Kidney epithelial cell (primary cell): ENCODE measurements at regions not wholly inside any gene's neighbourhood (a gene's known extent, or its start where the extent isn't known, plus 50 kb on each side); places are given as distances from the start of the nearest gene placed in this dataset.

Source experiments
- DNase-seq: peaks from one replicate; pipeline ENCODE4 v3.0.0-alpha.2; 2010; ENCODE audit warnings: low read depth
- H3K27me3 ChIP-seq: 2 replicates; pipeline ENCODE4 v1.6.0; 2011; ENCODE audit warnings: low read length; ENCODE audit not compliant: control insufficient read depth, insufficient read depth
- H3K36me3 ChIP-seq: 2 replicates; pipeline ENCODE4 v1.5.1; 2011; ENCODE audit warnings: low read length; ENCODE audit not compliant: control insufficient read depth, insufficient read depth
- H3K4me3 ChIP-seq: 2 replicates; pipeline ENCODE4 v1.5.1; 2011; ENCODE audit warnings: low read depth, mild to moderate bottlenecking, control low read depth, low read length
- TF ChIP-seq, protein P1 (sequence below): IDR thresholded peaks from 2 replicates; pipeline ENCODE4 v1.5.1; 2011; ENCODE audit warnings: mild to moderate bottlenecking, moderate library complexity, low read length, control low read depth, inconsistent platforms; ENCODE audit not compliant: insufficient read depth, poor library complexity, severe bottlenecking

DNA sequence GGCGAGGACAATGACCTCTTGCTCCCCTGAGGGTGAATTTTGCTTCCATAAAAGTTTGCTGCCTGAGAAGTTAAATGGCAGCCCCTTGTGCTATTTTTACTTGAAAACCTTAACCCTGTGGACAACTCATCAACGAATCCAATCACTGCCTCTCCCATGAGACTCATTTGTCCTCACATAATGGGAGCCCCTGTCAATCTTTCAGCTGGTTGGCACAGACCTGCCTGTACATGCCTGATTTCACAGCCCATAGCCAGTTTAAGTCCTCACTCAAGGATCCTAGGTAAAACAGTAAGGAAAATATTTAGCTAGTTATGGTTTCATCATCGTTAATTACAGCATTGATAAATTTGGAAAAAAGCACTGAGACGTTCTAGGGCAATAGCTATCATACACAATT, 207.4 kb downstream of the NHLRC3 start:
- Histone ChIP-seq H3K27me3 (no peaks in the 10 kb centered on the region), H3K36me3 (no peaks in the 10 kb centered on the region), H3K4me3 (no peak overlapping the region)
- no peak for DNase-seq
- TF ChIP-seq, protein P1, sequence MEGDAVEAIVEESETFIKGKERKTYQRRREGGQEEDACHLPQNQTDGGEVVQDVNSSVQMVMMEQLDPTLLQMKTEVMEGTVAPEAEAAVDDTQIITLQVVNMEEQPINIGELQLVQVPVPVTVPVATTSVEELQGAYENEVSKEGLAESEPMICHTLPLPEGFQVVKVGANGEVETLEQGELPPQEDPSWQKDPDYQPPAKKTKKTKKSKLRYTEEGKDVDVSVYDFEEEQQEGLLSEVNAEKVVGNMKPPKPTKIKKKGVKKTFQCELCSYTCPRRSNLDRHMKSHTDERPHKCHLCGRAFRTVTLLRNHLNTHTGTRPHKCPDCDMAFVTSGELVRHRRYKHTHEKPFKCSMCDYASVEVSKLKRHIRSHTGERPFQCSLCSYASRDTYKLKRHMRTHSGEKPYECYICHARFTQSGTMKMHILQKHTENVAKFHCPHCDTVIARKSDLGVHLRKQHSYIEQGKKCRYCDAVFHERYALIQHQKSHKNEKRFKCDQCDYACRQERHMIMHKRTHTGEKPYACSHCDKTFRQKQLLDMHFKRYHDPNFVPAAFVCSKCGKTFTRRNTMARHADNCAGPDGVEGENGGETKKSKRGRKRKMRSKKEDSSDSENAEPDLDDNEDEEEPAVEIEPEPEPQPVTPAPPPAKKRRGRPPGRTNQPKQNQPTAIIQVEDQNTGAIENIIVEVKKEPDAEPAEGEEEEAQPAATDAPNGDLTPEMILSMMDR = no peak

DNA sequence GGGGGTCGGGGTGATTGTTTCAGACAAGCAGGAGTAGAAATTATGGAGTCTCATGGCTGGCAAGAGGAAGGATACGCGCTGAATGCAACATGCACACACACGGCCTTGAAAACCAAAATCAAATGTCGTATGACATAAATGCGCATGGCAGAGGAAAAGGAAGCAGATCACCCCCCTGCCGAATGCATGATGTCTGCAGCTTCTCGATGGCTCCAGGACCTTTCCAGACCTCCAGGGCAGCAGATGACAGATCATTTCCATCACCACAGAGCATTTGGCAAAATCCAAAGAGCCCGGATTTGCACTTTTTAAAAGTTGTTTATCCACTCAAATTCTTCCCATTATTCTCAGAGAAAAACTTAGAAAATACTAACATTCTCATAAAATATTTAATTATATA, 211.7 kb downstream of the NHLRC3 start:
- Histone ChIP-seq H3K36me3 (no peaks in the 10 kb centered on the region), H3K27me3 (no peaks in the 10 kb centered on the region), H3K4me3 (no peak overlapping the region)
- TF ChIP-seq, protein P1 = no peak
- DNase-seq = no peak

DNA sequence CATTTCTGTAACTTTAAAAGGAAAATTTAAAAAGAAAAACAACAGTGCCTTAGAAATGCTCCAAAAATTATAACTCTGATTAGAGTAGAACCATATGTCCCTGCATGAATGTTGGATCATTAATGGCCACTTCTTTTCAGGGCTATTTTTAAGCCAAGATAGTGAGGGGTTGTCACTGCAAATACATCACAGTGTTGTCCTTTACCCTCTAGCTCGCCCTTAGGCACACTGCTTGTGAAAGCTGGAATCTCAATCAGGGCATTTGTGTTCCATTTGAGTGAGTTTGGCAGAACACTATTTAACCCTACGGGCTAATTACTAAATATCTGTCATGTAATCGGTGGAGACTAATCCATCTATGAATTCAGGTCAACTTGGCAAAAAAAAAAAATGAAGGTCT, 212.2 kb downstream of the NHLRC3 start:
- Histone ChIP-seq H3K36me3 (no peaks in the 10 kb centered on the region), H3K27me3 (no peaks in the 10 kb centered on the region), H3K4me3 (no peak overlapping the region)
- DNase-seq = no peak
- TF ChIP-seq, protein P1 = no peak

DNA sequence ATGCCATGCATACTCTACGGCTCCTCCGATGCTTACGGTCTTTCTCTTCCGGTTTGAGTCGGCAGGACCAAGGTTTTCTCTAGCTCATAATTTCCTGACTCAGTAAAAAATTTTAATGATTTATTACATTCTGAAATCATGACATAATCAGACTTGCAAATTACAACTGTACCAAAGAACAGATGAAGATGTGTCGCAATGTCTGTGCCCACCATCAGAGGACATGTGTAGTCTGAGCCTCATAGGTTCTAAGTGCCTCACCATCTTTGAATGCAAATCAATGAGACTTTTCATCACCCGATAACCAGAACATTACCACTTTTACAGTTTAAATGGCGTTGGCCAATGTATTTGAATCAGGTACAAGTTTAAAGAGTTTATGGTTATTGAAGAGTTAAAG, 213.1 kb downstream of the NHLRC3 start:
- Histone ChIP-seq H3K27me3 (no peaks in the 10 kb centered on the region), H3K4me3 (no peak overlapping the region), H3K36me3 (no peaks in the 10 kb centered on the region)
- TF ChIP-seq, protein P1 = no peak
- no peak for DNase-seq

DNA sequence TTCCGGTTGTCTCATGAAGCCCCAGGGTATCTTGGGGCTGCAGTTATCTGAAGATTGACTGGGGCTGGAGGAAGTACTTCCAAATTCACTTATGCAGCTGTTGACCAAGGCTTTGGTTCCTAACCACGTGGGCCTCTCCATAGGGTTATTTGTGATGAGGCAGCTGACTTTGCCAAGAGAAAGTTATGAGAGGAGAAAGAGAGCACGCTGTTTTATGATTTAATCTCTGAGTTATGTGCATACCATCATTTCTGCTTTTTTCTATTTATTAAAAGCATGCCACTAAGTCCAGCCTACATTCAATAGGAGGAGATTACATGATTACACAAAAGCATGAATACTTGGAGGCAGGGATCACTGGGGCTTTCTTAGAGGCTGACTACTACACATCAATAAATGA, 215.5 kb downstream of the NHLRC3 start:
- TF ChIP-seq, protein P1 = no peak
- no peak overlapping the region for H3K4me3 ChIP-seq
- no peaks in the 10 kb centered on the region for H3K36me3 ChIP-seq
- no peak for DNase-seq
- H3K27me3 ChIP-seq = no peaks in the 10 kb centered on the region

DNA sequence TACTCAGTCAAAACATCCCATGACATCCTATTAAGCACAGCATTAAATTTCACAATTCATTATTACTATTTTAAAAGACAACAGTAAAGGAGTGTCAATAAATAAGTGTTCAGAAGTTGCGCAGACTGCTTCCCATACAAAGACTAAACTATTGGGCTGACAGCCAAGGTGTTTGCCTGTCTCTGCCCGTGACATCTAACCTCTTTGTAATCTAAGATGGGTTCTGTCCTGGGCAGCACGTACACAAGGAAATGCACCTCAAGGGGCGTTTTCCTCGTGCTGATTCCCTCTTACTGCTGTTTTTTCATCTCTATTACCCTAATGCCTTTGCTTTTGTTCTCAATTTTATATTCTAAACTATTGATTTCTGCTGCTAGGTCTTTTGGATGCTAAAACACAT, 216.3 kb downstream of the NHLRC3 start:
- no peak for DNase-seq
- H3K4me3 ChIP-seq = no peak overlapping the region
- H3K27me3 ChIP-seq = no peaks in the 10 kb centered on the region
- TF ChIP-seq, protein P1 = no peak
- no peaks in the 10 kb centered on the region for H3K36me3 ChIP-seq
